OCI-LY3 (cell line): ENCODE measurements at regions not wholly inside any gene's neighbourhood (a gene's known extent, or its start where the extent isn't known, plus 50 kb on each side); places are given as distances from the start of the nearest gene placed in this dataset.

ENCODE experiments used
- EZH2phosphoT487 ChIP-seq: fragments of 200-600 bp; shearing (Covaris generic); IDR thresholded peaks from 2 replicates; pipeline ENCODE4 v1.6.1; 2018; ENCODE audit warnings: antibody characterized with exemption, mixed run types, low read depth
- TF ChIP-seq, protein P1 (sequence below): fragments of 200-600, 300-600 bp; sonication (generic); IDR thresholded peaks from 2 replicates; pipeline ENCODE4 v1.5.1; 2014; ENCODE audit warnings: antibody characterized with exemption, low read length, low read depth

DNA sequence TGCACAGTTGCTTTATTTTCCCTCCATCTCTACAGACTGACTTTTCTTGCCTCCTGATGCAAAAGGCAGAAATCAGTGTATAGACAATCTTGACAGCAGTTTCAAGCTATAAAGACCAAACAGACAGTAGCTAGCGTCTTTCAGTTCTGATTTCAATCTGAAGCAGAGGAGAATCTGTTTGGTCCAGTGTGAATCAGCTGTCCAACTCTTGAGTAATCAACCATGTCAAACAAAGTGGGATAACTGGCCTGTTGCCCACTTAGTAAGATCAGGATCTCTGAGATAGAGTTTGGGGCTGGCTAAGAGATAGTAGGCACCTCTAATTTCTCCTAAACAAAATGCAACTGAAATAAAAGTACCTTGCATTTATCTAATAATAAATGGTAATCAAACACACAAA, 797.4 kb upstream of the FBXO33 start:
- TF ChIP-seq, protein P1, sequence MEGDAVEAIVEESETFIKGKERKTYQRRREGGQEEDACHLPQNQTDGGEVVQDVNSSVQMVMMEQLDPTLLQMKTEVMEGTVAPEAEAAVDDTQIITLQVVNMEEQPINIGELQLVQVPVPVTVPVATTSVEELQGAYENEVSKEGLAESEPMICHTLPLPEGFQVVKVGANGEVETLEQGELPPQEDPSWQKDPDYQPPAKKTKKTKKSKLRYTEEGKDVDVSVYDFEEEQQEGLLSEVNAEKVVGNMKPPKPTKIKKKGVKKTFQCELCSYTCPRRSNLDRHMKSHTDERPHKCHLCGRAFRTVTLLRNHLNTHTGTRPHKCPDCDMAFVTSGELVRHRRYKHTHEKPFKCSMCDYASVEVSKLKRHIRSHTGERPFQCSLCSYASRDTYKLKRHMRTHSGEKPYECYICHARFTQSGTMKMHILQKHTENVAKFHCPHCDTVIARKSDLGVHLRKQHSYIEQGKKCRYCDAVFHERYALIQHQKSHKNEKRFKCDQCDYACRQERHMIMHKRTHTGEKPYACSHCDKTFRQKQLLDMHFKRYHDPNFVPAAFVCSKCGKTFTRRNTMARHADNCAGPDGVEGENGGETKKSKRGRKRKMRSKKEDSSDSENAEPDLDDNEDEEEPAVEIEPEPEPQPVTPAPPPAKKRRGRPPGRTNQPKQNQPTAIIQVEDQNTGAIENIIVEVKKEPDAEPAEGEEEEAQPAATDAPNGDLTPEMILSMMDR = no peak
- TF ChIP-seq EZH2phosphoT487 = no peak
